ENCODE measurements at regions not wholly inside any gene's neighbourhood (a gene's known extent, or its start where the extent isn't known, plus 50 kb on each side); places are given as distances from the start of the nearest gene placed in this dataset.

GRCh38 chr7:106795877-106796231 lies 69.2 kb upstream of the PIK3CG start:
- no peak for DNase-seq
- ChIA-PET CTCF (no interaction called here), POLR2A (ENCODE audit: unreplicated experiment) (no interaction called here)
- Histone ChIP-seq H4K20me1 (ENCODE audit: insufficient read depth) (no peaks in the 10 kb centered on the region), H3K27ac (no peak overlapping the region), H3K27me3 (ENCODE audit: insufficient read depth, low read depth) (no peaks in the 10 kb centered on the region), H3K4me2 (no peak overlapping the region), H3K4me1 (replicated peaks; ENCODE audit: insufficient read depth) (no peaks in the 10 kb centered on the region), H2AFZ (no peak overlapping the region), H3K36me3 (ENCODE audit: low read depth) (no peaks in the 10 kb centered on the region), H3K9me3 (ENCODE audit: insufficient read depth, low read depth) (no peaks in the 10 kb centered on the region), H3K79me2 (ENCODE audit: low read depth) (no peaks in the 10 kb centered on the region), H3K9me2 (ENCODE audit: insufficient read depth) (no peaks in the 10 kb centered on the region), H3F3A (ENCODE audit: insufficient read depth, low read depth) (no peaks in the 10 kb centered on the region), H3K4me3 (no peak overlapping the region)
- no TSS peak for BruUV-seq (replicated peaks)
- TF ChIP-seq EZH2 (IDR thresholded peaks at IDR 0.05; ENCODE audit: low read depth) = no peak
- TF ChIP-seq, protein P1, sequence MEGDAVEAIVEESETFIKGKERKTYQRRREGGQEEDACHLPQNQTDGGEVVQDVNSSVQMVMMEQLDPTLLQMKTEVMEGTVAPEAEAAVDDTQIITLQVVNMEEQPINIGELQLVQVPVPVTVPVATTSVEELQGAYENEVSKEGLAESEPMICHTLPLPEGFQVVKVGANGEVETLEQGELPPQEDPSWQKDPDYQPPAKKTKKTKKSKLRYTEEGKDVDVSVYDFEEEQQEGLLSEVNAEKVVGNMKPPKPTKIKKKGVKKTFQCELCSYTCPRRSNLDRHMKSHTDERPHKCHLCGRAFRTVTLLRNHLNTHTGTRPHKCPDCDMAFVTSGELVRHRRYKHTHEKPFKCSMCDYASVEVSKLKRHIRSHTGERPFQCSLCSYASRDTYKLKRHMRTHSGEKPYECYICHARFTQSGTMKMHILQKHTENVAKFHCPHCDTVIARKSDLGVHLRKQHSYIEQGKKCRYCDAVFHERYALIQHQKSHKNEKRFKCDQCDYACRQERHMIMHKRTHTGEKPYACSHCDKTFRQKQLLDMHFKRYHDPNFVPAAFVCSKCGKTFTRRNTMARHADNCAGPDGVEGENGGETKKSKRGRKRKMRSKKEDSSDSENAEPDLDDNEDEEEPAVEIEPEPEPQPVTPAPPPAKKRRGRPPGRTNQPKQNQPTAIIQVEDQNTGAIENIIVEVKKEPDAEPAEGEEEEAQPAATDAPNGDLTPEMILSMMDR (conservative IDR thresholded peaks at IDR 0.05) = no peak
- intact Hi-C loops (cut with micrococcal nuclease; ENCODE audit: unreplicated experiment) = loop anchor here (10.0 kb wide), 1 partner anchor 929 kb away; no protein-coding TSS in a partner anchor

DNA sequence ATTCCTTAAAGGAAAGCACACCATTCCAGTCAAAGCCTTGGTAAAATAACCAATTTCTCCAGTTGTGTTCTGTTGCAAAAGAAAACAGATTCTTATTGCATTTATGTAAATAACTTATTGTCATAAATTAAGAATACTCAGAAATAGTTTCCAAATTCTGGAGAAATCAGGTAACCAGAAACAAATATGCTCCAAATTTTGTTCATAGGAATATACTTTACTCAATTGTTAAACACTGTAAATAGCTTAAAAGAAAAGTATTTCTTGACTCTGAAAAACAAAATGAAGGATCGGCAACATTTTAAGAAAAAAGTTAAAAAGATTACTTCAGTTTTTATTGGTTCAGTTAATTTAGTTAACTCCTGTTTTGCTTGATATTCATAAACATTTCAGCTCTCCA lies 67.1 kb upstream of the PIK3CG start:
- TF ChIP-seq, protein P1 (conservative IDR thresholded peaks at IDR 0.05) = no peak
- Histone ChIP-seq H3K79me2 (ENCODE audit: low read depth) (no peaks in the 10 kb centered on the region), H3F3A (ENCODE audit: insufficient read depth, low read depth) (no peaks in the 10 kb centered on the region), H3K9me2 (ENCODE audit: insufficient read depth) (no peaks in the 10 kb centered on the region), H2AFZ (no peak overlapping the region), H3K27me3 (ENCODE audit: insufficient read depth, low read depth) (no peaks in the 10 kb centered on the region), H3K4me2 (no peak overlapping the region), H3K36me3 (ENCODE audit: low read depth) (no peaks in the 10 kb centered on the region), H4K20me1 (ENCODE audit: insufficient read depth) (no peaks in the 10 kb centered on the region), H3K4me3 (no peak overlapping the region), H3K27ac (no peak overlapping the region), H3K4me1 (replicated peaks; ENCODE audit: insufficient read depth) (no peaks in the 10 kb centered on the region), H3K9me3 (ENCODE audit: insufficient read depth, low read depth) (no peaks in the 10 kb centered on the region)
- POLR2A ChIA-PET (ENCODE audit: unreplicated experiment) = no interaction called here
- BruUV-seq (replicated peaks) = no TSS peak
- DNase-seq = no peak
- CTCF ChIA-PET = no interaction called here
- intact Hi-C loops (cut with micrococcal nuclease; ENCODE audit: unreplicated experiment) = loop anchor here (10.0 kb wide), 1 partner anchor 927 kb away; no protein-coding TSS in a partner anchor

DNA sequence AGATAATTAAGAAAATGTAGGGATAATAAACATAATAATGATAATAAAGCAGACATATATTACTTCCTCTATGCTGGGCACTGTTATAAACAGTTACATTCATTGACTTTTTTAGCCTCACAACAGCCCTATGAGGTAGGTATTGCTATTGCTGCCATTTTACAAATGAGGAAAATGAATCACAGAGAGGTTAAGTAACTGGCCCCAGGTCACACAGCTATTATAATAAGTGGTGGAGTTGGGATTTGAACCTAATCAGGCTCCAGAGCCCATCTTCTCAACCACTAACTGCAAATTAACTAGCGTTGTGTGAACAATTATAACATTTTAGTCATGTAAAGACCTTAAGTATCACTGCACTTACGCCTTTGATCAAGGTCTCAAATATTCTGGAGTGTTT lies 62.5 kb upstream of the PIK3CG start:
- Histone ChIP-seq H3K27me3 (ENCODE audit: insufficient read depth, low read depth) (no peaks in the 10 kb centered on the region), H4K20me1 (ENCODE audit: insufficient read depth) (no peaks in the 10 kb centered on the region), H3K36me3 (ENCODE audit: low read depth) (no peaks in the 10 kb centered on the region), H2AFZ (no peak overlapping the region), H3K9me2 (ENCODE audit: insufficient read depth) (no peaks in the 10 kb centered on the region), H3K27ac (no peak overlapping the region), H3K4me2 (no peak overlapping the region), H3K4me1 (replicated peaks; ENCODE audit: insufficient read depth) (no peaks in the 10 kb centered on the region), H3K4me3 (no peak overlapping the region), H3K9me3 (ENCODE audit: insufficient read depth, low read depth) (no peaks in the 10 kb centered on the region), H3F3A (ENCODE audit: insufficient read depth, low read depth) (no peaks in the 10 kb centered on the region), H3K79me2 (ENCODE audit: low read depth) (no peaks in the 10 kb centered on the region)
- DNase-seq = no peak
- ChIA-PET CTCF (interaction anchor here (0.6 kb wide), 1 partner anchor 9 kb away, joined by 3 read pairs; no protein-coding TSS in a partner anchor), POLR2A (ENCODE audit: unreplicated experiment) (no interaction called here)
- TF ChIP-seq EZH2 (IDR thresholded peaks at IDR 0.05; ENCODE audit: low read depth) = no peak
- TF ChIP-seq, protein P1 (conservative IDR thresholded peaks at IDR 0.05) = no peak
- intact Hi-C loops (cut with micrococcal nuclease; ENCODE audit: unreplicated experiment) = no loop called here
- BruUV-seq (replicated peaks) = no TSS peak
